ENCODE measurements at regions not wholly inside any gene's neighbourhood (a gene's known extent, or its start where the extent isn't known, plus 50 kb on each side); places are given as distances from the start of the nearest gene placed in this dataset.
A peak's percentile ranks its signal among the peaks of the same experiment; 100 is the strongest.

DNA sequence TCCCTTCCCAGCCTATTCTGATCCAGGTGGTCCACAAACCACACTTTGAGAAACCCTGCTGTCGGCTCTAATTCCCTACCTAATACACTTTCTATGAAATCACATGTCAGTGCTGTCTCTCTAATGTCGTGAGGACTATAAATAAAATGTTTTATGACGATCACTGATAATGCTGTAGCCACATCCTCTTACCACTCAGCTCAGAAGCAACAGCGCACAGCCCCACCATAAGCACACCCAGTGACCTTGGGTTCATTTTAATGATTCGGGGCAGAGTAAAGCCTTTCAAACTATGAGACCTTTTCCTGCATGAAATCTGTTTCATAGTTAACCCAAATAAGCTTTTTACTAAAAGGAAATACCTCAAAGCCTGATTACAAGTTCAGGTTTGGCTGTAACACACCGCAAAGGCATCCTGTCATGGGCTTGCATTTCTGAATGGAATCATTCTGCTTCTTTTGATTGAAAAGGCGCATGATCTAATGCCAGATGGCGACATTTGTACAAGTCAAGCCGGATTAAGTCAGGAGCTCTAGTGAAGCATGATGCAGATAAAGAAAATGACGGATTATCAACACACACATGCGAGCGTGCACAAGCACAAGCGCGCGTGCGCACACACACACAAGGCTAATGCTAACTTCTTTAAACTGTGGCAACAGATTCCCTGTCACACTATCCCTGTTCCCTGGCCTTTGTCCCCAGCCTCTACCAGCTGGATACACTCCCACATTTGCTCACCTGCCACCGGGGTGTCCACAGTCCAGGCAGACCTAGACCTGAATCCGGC is 180.5 kb upstream of the PDE1C start:
- Mint-ChIP-seq H3K4me1 (peaks cover 4% of the 10 kb centered on the region), H3K36me3 (no peaks in the 10 kb centered on the region), H3K4me3 (peak overlapping the region; percentile 10), H3K27me3 (no peaks in the 10 kb centered on the region), H3K9me3 (no peaks in the 10 kb centered on the region), H3K27ac (peak overlapping the region; percentile 66)
- DNase-seq (no peak), ATAC-seq (ENCODE audit: low read depth) (peak; percentile 93)
- POLR2A ChIA-PET: interaction anchor here (0.6 kb wide), 1 partner anchor 25 kb away, joined by 3 read pairs; no protein-coding TSS in a partner anchor

DNA sequence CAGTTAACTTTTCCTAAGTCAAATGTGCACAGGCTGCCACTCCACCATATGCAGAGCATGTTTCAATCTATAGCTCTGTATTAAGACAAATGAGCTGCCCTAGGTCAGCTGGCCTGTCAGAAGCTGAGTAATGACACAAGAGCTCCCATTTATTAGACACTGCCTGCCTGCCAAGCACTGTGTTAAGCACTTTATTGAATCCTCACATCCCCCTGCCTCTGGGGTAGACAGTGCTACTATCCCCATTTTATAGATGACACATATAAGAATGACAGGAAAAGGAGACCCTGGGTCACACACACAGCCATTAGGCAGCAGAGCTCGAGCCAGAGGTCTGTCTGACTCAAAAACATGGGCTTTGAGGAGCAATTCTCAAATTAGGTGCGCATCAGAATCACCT is 179.8 kb upstream of the PDE1C start:
- Mint-ChIP-seq H3K4me1 (peaks cover 4% of the 10 kb centered on the region), H3K9me3 (no peaks in the 10 kb centered on the region), H3K4me3 (no peak overlapping the region), H3K36me3 (no peaks in the 10 kb centered on the region), H3K27me3 (peaks cover 2% of the 10 kb centered on the region), H3K27ac (no peak overlapping the region)
- POLR2A ChIA-PET: no interaction called here
- ATAC-seq (ENCODE audit: low read depth) (no peak), DNase-seq (no peak)

DNA sequence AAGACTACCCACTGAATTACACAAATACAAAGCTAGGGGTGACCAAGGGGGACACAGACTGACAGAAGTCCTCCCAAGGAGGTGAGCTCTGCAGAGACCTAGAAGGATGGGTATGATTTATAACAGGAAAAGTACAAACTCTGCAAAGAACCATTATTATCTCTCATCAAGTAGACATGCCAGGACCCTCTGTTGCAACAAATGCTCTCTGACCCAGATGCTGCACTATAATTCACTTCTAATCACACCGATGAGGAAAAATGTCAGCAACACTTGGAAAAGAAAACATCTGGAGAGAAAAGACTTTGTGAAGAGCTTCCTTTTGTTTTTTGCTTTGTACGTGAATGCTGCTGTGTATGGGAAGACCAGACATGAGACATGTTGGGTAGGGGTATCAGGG is 178.3 kb upstream of the PDE1C start:
- Mint-ChIP-seq H3K27me3 (peaks cover 2% of the 10 kb centered on the region), H3K9me3 (no peaks in the 10 kb centered on the region), H3K36me3 (no peaks in the 10 kb centered on the region), H3K4me1 (peaks cover 4% of the 10 kb centered on the region), H3K4me3 (no peak overlapping the region), H3K27ac (no peak overlapping the region)
- DNase-seq (no peak), ATAC-seq (ENCODE audit: low read depth) (no peak)
- POLR2A ChIA-PET: no interaction called here

DNA sequence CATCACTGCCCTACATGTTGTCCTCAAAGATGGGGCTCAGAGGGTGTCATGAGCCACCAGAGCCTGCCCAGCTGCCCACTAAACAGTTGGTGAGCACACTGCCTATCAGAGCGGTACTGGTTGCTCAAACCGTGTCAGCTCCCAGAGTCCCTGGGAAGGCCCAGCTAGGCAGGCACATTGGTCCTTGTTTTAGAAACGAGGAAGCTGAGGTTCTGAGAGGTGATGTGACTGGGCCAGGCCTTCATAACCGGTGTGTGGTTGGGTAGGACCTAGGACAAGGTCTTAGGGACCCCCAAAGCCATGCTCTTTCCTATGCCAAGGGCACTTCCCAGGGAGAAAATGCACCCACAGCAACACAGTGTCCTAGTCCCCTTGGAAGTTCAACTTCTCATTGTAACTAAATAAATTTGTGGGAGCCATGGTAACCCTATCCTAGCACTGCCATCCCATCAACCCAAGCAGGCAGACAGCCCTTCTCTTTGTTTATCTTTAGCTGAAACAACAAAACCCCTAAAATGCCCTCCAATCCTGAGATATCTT is 174.7 kb upstream of the PDE1C start:
- no peaks in the 10 kb centered on the region for H3K36me3 Mint-ChIP-seq
- H3K27me3 Mint-ChIP-seq: peaks cover 2% of the 10 kb centered on the region
- ATAC-seq (ENCODE audit: low read depth) (no peak), DNase-seq (no peak)
- POLR2A ChIA-PET: no interaction called here
- no peak overlapping the region for H3K4me3 Mint-ChIP-seq
- H3K4me1 Mint-ChIP-seq: no peaks in the 10 kb centered on the region
- no peaks in the 10 kb centered on the region for H3K9me3 Mint-ChIP-seq
- H3K27ac Mint-ChIP-seq: no peak overlapping the region

DNA sequence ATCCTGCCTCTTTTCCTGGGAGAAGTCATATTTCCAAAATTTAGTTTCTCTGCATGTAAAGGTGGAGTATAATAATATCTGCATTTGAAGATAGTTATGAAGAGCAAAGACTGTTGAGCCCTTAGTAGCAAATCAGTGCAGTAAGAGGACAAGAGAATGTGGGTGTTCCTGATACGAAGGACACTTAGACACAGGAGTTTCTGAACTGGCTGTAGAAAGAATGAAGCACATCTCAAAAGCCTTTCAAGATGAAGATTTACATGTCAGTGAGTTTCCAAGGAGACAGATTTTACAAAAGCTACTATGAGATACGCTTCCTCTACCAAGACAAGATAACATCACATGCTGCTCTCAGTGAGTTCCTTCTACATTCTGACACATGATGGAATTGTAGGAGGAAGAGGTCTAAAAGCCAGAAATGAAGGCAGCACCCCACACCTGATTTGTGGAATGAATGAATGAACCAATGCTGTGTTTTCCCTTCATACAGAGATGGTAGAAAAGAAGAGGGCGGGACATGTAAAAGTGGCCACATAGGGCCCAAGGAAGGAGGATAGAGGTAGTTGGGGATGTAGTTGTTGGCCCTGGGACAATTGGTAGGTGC is 173.6 kb upstream of the PDE1C start:
- no peaks in the 10 kb centered on the region for H3K36me3 Mint-ChIP-seq
- H3K9me3 Mint-ChIP-seq: no peaks in the 10 kb centered on the region
- ATAC-seq (ENCODE audit: low read depth) (no peak), DNase-seq (no peak)
- no peak overlapping the region for H3K27ac Mint-ChIP-seq
- no peaks in the 10 kb centered on the region for H3K4me1 Mint-ChIP-seq
- peaks cover 2% of the 10 kb centered on the region for H3K27me3 Mint-ChIP-seq
- H3K4me3 Mint-ChIP-seq: no peak overlapping the region
- POLR2A ChIA-PET: no interaction called here

DNA sequence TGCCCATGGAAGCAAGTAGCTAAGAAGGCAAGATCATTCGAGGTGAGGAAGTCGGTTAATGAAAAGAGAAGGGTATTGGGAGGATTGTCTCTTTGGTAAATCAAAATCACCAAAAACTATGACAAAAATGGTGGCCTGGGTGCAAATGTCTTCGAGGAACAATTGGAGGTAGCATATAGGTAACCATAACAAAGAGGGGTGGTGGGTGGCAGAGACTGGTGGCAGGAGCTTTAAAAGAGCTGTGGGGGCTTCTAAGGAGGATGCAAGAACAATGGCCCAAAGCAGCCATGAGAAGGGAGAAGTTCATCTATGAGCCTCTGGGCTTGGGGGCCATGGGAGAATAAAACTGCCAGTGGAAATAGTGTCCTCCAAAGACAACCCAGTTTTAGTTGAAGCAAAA is 172.2 kb upstream of the PDE1C start:
- DNase-seq: no peak
- H3K27ac Mint-ChIP-seq: no peak overlapping the region
- ATAC-seq (ENCODE audit: low read depth): no peak
- H3K36me3 Mint-ChIP-seq: no peaks in the 10 kb centered on the region
- H3K9me3 Mint-ChIP-seq: no peaks in the 10 kb centered on the region
- H3K4me1 Mint-ChIP-seq: no peaks in the 10 kb centered on the region
- H3K27me3 Mint-ChIP-seq: peaks cover 2% of the 10 kb centered on the region
- POLR2A ChIA-PET: no interaction called here
- H3K4me3 Mint-ChIP-seq: no peak overlapping the region

GRCh38 chr7:32241636-32242035 is 171.4 kb upstream of the PDE1C start:
- no peak for ATAC-seq (ENCODE audit: low read depth)
- peaks cover 2% of the 10 kb centered on the region for H3K27me3 Mint-ChIP-seq
- POLR2A ChIA-PET: no interaction called here
- no peak overlapping the region for H3K4me3 Mint-ChIP-seq
- H3K4me1 Mint-ChIP-seq: no peaks in the 10 kb centered on the region
- H3K9me3 Mint-ChIP-seq: no peaks in the 10 kb centered on the region
- H3K27ac Mint-ChIP-seq: no peak overlapping the region
- H3K36me3 Mint-ChIP-seq: no peaks in the 10 kb centered on the region
- DNase-seq: no peak

GRCh38 chr7:32239764-32240163 is 169.6 kb upstream of the PDE1C start:
- Mint-ChIP-seq H3K4me1 (no peaks in the 10 kb centered on the region), H3K27me3 (no peaks in the 10 kb centered on the region), H3K27ac (no peak overlapping the region), H3K4me3 (no peak overlapping the region), H3K9me3 (peaks cover 3% of the 10 kb centered on the region), H3K36me3 (no peaks in the 10 kb centered on the region)
- ATAC-seq (ENCODE audit: low read depth) (no peak), DNase-seq (no peak)
- POLR2A ChIA-PET: no interaction called here

DNA sequence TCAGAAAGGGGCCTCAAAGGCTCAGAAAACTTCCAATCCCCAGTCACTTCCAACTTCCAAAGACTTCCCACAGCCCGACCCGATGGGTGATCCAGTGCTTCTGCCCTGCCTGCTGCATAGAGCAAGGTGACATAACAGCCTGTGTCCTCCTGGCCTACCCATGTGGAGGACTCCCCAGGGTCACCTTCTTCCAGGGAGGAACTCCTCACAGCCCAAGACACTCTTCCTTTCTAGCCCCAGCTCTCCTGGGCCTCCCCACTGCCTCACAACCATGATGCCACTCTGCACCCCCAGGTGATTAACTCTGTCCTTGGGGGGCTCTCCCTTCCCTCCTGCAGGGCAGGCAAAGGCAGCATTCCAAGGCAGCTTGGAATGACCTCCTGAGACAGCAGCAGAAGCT is 158.4 kb upstream of the PDE1C start:
- no peak overlapping the region for H3K4me3 Mint-ChIP-seq
- DNase-seq: no peak
- H3K4me1 Mint-ChIP-seq: no peaks in the 10 kb centered on the region
- H3K27me3 Mint-ChIP-seq: no peaks in the 10 kb centered on the region
- no peak overlapping the region for H3K27ac Mint-ChIP-seq
- ATAC-seq (ENCODE audit: low read depth): no peak
- POLR2A ChIA-PET: no interaction called here
- no peaks in the 10 kb centered on the region for H3K9me3 Mint-ChIP-seq
- no peaks in the 10 kb centered on the region for H3K36me3 Mint-ChIP-seq

DNA sequence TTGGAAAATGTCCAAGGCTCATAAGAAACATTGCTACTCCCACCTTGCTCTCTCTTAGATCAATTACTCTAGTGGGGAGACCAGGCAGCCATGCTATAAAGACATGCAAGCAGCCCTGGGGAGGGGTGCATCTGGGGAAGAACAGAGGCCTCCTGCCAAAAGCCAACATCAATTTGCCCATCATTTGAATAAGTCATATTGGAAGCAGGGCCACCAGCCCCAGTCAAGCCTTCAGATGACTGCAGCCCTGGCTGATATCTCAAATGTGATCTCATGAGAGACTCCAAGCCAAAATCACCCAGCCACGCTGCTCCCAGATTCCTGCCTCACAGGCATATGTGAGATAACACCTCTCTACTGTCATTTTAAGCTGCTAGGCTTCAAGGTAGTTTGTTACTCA is 157.5 kb upstream of the PDE1C start:
- no peak overlapping the region for H3K27ac Mint-ChIP-seq
- H3K4me3 Mint-ChIP-seq: no peak overlapping the region
- no peaks in the 10 kb centered on the region for H3K27me3 Mint-ChIP-seq
- no peak for DNase-seq
- H3K9me3 Mint-ChIP-seq: no peaks in the 10 kb centered on the region
- ATAC-seq (ENCODE audit: low read depth): no peak
- no peaks in the 10 kb centered on the region for H3K4me1 Mint-ChIP-seq
- no peaks in the 10 kb centered on the region for H3K36me3 Mint-ChIP-seq
- POLR2A ChIA-PET: no interaction called here

DNA sequence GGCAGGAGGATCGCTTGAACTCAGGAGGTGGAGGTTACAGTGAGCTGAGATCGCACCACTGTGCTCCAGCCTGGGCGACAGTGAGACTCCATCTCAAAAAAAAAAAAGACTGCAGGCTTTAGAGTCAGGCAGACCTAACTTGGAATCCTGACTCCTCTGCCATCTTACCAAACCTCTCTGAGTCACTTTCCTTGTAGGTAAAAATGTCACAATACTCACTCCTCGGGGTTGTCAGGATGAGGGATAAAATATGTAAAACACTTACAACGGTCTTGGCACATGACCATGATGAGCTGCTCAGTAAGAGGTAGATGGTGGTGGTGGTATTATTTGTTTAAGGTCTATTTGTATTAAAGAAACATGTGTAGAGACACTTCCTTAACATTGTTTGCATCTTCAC is 154.1 kb upstream of the PDE1C start:
- H3K9me3 Mint-ChIP-seq: no peaks in the 10 kb centered on the region
- no peaks in the 10 kb centered on the region for H3K4me1 Mint-ChIP-seq
- no peak for DNase-seq
- no peak overlapping the region for H3K4me3 Mint-ChIP-seq
- no peaks in the 10 kb centered on the region for H3K36me3 Mint-ChIP-seq
- ATAC-seq (ENCODE audit: low read depth): no peak
- no peak overlapping the region for H3K27ac Mint-ChIP-seq
- H3K27me3 Mint-ChIP-seq: no peaks in the 10 kb centered on the region
- POLR2A ChIA-PET: no interaction called here

DNA sequence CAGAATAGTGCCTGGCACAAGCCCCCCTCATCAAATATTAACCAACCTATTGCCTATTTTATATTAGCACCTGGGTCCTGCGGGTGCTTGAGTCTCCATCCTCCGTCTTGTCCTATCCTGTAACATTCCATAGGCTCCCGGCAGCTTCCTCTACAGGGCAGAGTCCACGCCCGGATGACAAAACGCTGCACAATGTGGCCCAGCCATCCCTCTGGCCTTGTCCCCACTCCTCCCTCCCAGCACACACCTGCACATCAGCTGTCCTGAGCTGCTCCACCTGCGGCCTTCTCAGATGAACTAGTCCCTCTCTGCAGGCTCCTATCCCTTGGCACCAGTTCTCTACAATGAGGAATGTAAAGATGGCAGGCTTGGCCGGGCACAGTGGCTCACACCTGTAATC is 153.5 kb upstream of the PDE1C start:
- H3K27ac Mint-ChIP-seq: no peak overlapping the region
- ATAC-seq (ENCODE audit: low read depth) (no peak), DNase-seq (no peak)
- H3K4me1 Mint-ChIP-seq: no peaks in the 10 kb centered on the region
- H3K9me3 Mint-ChIP-seq: no peaks in the 10 kb centered on the region
- H3K36me3 Mint-ChIP-seq: no peaks in the 10 kb centered on the region
- H3K27me3 Mint-ChIP-seq: no peaks in the 10 kb centered on the region
- POLR2A ChIA-PET: no interaction called here
- H3K4me3 Mint-ChIP-seq: no peak overlapping the region

- Mint-ChIP-seq H3K27ac (no peak overlapping the region), H3K36me3 (no peaks in the 10 kb centered on the region), H3K9me3 (no peaks in the 10 kb centered on the region), H3K4me3 (no peak overlapping the region), H3K27me3 (no peaks in the 10 kb centered on the region), H3K4me1 (no peaks in the 10 kb centered on the region)
- ATAC-seq (ENCODE audit: low read depth): no peak
- POLR2A ChIA-PET: no interaction called here
- no peak for DNase-seq
Observed at GRCh38 chr7:32223071-32223650, 153.0 kb upstream of the PDE1C start.

GRCh38 chr7:32222251-32222900 is 152.2 kb upstream of the PDE1C start:
- DNase-seq (no peak), ATAC-seq (ENCODE audit: low read depth) (no peak)
- Mint-ChIP-seq H3K27me3 (no peaks in the 10 kb centered on the region), H3K4me1 (no peaks in the 10 kb centered on the region), H3K36me3 (no peaks in the 10 kb centered on the region), H3K4me3 (no peak overlapping the region), H3K27ac (no peak overlapping the region), H3K9me3 (no peaks in the 10 kb centered on the region)
- POLR2A ChIA-PET: no interaction called here
